HG03342 (cell line): ENCODE measurements at regions not wholly inside any gene's neighbourhood (a gene's known extent, or its start where the extent isn't known, plus 50 kb on each side); places are given as distances from the start of the nearest gene placed in this dataset.
"Not testable (repeated sequence)": the region's sequence is repeated elsewhere in the genome, so short reads cannot be mapped to it uniquely, and the experiment has no call there.

Experiments
- ATAC-seq: cut with Tn5 transposase; IDR thresholded peaks from one replicate; pipeline ENCODE4 v1.9.1; 2021; ENCODE audit warnings: mild to moderate bottlenecking, moderate library complexity; ENCODE audit not compliant: unreplicated experiment

GRCh38 chr15:53133255-53133850 lies 343.2 kb upstream of the ONECUT1 start:
- no peak for ATAC-seq

GRCh38 chr15:53130943-53131342 lies 340.8 kb upstream of the ONECUT1 start:
- ATAC-seq, result no peak

- ATAC-seq, result no peak
These were observed 339.2 kb upstream of the ONECUT1 start for GRCh38 chr15:53129121-53129904.

GRCh38 chr15:53128652-53129051 lies 338.5 kb upstream of the ONECUT1 start:
- no peak for ATAC-seq

GRCh38 chr15:53126144-53126543 lies 336.0 kb upstream of the ONECUT1 start:
- no peak for ATAC-seq

GRCh38 chr15:53122818-53123217 lies 332.7 kb upstream of the ONECUT1 start:
- no peak for ATAC-seq

GRCh38 chr15:53116915-53117314 lies 326.8 kb upstream of the ONECUT1 start:
- ATAC-seq, result not testable (repeated sequence)

GRCh38 chr15:53116169-53116568 lies 326.0 kb upstream of the ONECUT1 start:
- no peak for ATAC-seq

GRCh38 chr15:53115563-53115962 lies 325.4 kb upstream of the ONECUT1 start:
- no peak for ATAC-seq

- ATAC-seq, result no peak
These were observed 324.8 kb upstream of the ONECUT1 start for GRCh38 chr15:53114960-53115359.

GRCh38 chr15:53110999-53111398 lies 320.9 kb upstream of the ONECUT1 start:
- ATAC-seq, result no peak

GRCh38 chr15:53108319-53108718 lies 318.2 kb upstream of the ONECUT1 start:
- no peak for ATAC-seq

- ATAC-seq, result no peak
These were observed 317.7 kb upstream of the ONECUT1 start for GRCh38 chr15:53107855-53108254.

GRCh38 chr15:53106505-53107286 lies 316.6 kb upstream of the ONECUT1 start:
- ATAC-seq, result no peak

- ATAC-seq, result no peak
These were observed 312.3 kb upstream of the ONECUT1 start for GRCh38 chr15:53102483-53102882.

GRCh38 chr15:53080484-53080883 lies 290.3 kb upstream of the ONECUT1 start:
- ATAC-seq, result no peak

GRCh38 chr15:53074221-53074620 lies 284.1 kb upstream of the ONECUT1 start:
- no peak for ATAC-seq

- ATAC-seq, result no peak
These were observed 281.9 kb upstream of the ONECUT1 start for GRCh38 chr15:53072077-53072476.

GRCh38 chr15:53068636-53069035 lies 278.5 kb upstream of the ONECUT1 start:
- no peak for ATAC-seq

- ATAC-seq, result no peak
These were observed 269.3 kb upstream of the ONECUT1 start for GRCh38 chr15:53059273-53060043.

GRCh38 chr15:53046153-53046790 lies 256.1 kb upstream of the ONECUT1 start:
- no peak for ATAC-seq
